Stimulated activated CD4-positive, alpha-beta T cell treated with anti-CD3 and anti-CD28 coated beads, Interleukin-1b, Interleukin-23, amount 100 ng/mL, for 48 hours (primary cell): ENCODE measurements at regions not wholly inside any gene's neighbourhood (a gene's known extent, or its start where the extent isn't known, plus 50 kb on each side); places are given as distances from the start of the nearest gene placed in this dataset.

Experiments used
- DNase-seq: peaks from one replicate; pipeline ENCODE4 v3.0.0-alpha.2; 2020

- no peak for DNase-seq
These were observed 567.5 kb upstream of the SORCS1 start for GRCh38 chr10:107732045-107732444.

DNA sequence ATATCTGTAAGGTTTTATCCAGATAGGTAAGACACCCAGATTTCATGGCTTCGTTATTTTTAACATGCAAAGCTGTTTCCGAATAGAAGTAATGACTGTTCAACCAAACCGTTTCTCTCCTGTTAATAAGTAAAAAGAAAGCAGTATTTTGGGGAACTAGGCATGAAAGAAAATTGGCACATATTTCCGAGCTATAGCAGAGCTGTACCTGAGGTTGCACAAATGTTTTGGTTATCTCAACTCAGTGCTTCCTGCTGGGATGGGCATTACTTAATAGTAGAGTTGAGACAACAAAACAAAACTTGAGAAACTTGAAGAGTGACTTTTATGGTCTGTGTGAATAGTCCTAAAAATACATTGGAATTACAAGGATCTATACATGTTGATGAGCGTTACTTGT is 564.3 kb upstream of the SORCS1 start:
- DNase-seq, result no peak

DNA sequence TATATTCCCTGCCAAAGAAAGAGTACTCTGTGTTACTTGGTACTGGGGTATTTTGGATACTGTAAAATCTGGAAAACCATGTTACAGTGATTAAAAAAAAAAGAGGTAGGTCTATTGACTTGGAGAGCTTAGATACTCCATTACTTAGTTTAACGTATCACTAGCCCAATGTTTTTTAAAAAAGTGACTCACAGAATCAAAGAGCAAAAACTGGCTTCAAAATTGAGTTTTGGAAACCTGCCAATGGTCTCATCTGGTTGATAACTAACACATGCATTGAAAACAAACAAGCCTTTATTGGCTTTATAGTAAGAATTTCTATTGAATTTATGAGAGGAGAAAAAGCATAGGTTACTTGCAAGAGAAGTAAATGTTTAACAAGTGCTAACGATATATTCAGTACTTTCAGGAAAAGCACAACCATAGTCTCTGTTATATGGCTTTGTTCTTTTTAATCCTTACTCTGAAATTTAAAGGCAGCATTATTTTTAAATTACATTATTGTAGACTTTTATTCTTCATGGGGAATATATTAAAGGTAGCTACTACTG is 563.3 kb upstream of the SORCS1 start:
- DNase-seq, result no peak

DNA sequence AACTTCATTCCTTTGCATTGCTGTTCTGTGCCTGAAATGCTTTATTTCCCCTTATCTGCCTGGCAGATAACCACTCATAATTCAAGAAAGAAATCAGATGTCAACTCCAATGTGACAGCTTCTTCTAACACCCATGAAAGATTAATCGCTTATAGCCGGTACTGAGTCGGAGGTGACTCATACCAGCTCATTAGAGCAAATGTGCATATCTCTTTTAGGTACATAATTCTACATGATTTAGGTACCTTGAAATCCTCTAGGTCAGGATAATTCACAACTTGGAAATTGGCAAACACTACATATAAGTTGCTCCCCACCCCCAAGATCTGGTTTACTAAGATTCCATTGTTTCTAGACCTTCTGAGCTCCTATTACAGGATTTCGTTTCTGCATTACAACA is 554.4 kb upstream of the SORCS1 start:
- no peak for DNase-seq

GRCh38 chr10:107717046-107717445 is 552.5 kb upstream of the SORCS1 start:
- no peak for DNase-seq

DNA sequence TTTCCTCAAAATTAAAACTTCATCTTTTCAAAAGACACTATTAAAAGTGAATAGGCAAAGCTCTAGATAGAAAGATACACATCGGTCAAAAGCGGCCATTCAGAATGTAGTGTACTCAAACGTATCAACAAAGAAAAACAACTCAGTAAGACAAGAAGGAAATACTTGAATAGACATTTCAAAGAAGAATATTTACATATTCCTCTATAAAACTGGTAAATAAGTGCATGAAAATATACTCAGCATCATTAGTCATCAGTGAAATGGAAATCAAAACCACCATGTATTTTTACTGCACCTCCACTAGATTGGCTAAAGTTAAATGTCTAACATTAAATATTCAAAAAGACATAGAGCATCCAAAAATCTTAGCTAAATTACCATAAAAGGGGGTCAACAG is 551.1 kb upstream of the SORCS1 start:
- DNase-seq, result no peak

DNA sequence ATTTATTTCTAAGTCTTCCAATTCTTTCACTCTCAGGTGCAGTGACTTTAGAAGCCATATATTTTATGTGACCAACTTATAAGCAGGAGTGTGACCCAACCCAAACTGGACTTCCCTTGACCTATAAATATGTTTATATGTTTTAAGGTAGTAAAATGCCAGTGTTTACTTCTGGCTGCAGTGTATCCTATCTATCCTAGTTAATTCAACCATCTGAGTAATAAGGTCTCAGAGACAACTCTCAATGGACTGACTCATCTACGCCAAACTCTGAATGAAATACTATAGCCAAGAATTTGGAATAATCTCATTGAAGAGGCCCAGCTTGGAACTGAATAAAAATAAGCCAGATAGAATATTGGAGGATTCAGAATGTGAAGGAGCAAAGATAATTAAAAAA is 544.5 kb upstream of the SORCS1 start:
- no peak for DNase-seq

DNA sequence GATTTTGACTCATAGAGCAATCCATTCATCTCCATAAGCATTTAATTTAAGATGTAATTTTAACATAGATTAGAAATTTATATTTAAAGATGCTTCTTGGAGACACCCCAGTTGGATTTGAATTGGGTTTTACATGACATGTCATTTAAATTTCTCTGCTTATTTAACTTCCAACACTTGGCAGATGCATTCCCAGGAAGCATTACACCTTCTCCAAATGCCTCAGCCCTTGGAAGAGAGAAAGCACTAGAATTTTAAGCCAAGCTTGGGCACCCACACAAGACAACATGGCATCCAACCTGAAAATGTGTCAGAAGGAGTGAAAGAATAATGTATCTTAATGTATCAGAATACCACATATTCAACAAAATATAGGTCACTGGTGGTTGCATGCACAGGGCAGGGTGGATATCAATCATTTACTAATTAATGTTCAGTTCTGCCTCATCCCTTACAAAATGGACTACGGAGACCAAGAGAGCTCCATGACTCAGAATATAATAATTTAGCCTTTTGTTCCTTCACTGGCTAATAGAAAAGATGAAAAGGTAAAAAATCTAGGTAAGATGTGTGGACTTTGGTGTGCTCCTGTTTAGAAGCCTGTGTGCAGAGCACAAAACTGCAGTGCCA is 541.7 kb upstream of the SORCS1 start:
- DNase-seq, result no peak

DNA sequence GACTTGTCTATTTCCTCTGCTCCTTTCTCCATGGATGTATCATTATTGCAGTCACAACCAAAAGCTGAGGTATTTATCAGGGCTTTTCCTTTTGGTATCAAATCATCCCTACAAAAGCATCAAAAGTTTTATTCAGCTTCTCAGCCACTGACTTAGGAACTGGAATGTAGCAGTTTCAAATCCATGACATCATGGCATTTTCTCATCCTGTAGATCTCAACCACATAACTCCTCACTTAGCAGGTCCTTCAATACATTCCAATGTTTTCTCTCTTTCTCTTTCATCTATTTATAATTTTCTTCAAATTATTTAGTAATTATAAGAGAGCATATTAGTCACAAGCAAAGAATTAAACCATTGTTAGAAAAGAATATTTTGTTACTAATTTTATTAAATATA is 537.4 kb upstream of the SORCS1 start:
- DNase-seq, result no peak

GRCh38 chr10:107692072-107692471 is 527.6 kb upstream of the SORCS1 start:
- no peak for DNase-seq

GRCh38 chr10:107689323-107689722 is 524.8 kb upstream of the SORCS1 start:
- DNase-seq, result no peak

GRCh38 chr10:107687701-107688100 is 523.2 kb upstream of the SORCS1 start:
- DNase-seq, result no peak

DNA sequence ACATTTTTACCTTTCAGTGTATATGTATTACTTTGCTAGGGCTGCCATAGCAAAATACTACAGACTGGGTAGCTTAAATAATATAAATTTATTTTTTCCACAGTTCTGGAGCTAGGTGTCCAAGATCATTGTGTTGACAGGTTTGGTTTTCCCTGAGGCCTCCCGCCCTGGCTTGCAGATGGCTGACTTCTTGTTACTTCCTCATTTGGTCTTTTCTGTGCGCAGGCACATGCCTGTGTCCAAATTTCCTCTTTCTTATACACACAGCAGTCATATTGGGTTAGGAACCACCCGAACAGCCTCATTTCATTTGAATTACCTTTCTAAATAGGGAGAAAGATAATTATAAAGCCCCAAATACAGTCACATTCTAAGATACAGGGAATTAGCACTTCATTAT is 521.6 kb upstream of the SORCS1 start:
- DNase-seq, result no peak

GRCh38 chr10:107671960-107672359 is 507.5 kb upstream of the SORCS1 start:
- DNase-seq, result no peak

DNA sequence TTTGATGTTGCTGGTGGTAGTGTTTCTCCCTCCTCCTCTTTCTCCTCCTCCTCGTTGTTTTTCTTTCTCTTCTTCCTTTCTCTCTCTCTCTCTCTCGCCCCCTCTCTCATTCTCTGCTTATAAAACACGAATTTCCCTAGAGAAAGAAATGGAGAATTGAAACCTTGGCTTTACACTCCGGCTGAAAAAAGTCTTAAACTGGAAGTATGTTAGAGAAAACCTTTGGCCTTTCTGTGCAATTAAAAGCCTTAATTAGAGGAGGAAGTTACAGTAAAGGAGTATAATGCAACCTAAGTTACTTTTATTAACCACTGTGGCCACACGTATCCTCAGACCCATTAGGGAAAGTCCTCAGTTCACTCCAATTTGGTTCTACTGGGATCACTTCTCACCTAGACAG is 501.7 kb upstream of the SORCS1 start:
- DNase-seq, result no peak

DNA sequence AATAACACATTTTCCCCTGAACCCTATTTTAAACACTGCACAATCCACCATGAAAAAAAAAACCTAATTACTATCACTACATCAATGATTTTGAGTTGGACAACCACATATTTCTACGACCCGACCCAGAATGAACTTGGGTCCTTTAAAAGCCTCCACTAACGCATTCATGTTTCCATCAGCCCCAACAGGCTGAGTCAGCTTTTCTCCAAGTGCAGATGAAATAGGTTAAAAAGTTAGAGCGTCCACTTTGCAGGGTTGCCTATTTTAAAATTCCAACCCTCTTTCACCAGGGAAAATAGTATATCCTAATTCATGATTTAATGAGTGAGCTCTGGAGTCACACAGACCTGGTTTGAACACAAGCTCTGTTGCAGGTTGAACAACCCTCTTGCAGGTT is 501.0 kb upstream of the SORCS1 start:
- DNase-seq, result no peak

DNA sequence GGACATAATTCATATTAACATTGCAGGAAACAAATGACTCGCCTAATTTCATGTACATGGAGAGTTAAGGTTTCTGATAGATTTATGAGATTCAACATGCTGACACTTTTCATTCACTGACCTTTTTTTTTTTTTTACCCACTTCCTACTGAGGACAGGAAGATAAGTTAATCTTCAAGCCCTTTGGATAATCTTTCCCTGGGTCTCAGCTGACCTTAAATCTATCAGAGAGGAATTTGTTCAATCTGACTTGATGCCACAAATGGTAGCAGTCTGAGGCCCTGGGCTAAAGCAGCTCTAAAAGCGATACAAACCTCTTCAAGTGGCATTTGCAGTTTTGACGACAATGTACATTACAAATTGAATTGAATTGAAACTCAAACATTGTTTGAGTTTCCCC is 493.3 kb upstream of the SORCS1 start:
- no peak for DNase-seq

DNA sequence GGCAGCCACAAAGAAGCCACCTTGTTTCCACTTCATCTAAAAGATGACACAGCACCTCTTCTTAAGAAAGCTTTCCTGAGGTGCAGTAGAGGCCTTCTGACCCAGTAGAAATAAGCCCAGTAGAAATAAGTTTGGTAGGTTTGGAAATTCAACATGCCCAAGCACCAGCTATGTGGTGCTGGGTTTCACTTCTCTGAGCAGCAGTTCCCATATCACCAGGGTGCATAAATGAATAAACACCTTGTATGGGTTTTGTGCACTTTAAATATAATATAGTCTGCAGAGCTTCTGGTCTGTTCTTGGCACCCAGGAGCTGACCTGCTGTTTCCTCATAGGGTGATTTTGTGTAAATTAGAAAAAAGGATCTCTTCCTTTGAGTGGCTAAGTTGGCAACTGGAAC is 492.4 kb upstream of the SORCS1 start:
- DNase-seq, result no peak

GRCh38 chr10:107653832-107654287 is 489.4 kb upstream of the SORCS1 start:
- DNase-seq, result no peak

- DNase-seq, result no peak
These were observed 486.4 kb upstream of the SORCS1 start for GRCh38 chr10:107650939-107651338.

DNA sequence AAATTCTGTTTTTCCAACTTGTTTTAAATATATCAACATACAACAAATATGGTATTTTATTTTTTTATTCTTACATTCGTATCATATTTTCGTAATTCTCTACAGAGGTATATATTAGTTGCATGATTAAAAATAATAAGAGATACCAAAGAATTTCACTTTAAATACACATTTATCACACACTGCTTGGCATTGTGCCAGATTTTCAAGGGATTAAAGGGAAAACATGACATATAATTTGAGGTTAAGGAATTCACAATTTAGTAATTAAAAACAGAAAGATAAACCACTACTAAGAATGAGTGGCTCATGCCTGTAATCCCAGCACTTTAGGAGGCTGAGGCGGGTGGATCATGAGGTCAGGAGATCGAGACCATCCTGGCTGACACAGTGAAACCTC is 484.7 kb upstream of the SORCS1 start:
- DNase-seq, result no peak

GRCh38 chr10:107647462-107647861 is 483.0 kb upstream of the SORCS1 start:
- DNase-seq, result no peak

DNA sequence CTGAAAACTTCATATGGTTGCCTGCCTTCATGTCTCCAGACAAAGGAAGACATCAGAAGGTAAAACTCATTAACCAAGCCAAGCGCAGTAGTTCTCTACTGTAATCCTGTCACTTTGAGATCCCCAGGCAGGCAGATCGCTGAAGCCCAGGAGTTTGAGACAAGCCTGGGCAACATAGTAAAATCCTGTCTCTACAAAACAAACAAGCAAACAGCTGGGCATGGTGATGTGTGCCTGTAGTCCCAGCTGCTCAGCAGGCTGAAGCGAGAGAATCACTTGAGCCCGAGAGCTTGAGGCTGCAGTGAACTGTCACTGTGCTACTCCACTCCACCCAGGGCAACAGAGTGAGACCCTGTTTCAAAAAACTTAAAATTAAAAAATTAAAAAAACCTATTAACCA is 467.4 kb upstream of the SORCS1 start:
- no peak for DNase-seq

DNA sequence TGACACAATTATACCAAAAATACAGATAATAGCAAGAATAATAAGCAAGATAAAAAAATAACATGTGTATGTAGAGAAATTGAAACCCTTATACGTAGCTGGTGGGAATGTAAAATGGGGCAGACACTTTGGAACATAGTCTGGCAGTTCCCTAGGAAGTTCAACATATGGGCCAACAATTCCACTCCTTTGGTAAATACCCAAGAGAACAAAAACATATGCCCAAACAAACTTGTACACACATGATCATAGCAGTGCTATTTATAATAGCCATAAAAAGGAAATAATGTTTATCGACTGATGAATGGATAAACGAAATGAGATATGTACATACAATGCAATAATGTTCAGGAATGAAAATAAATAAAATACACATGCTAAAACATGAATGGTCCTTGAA is 462.4 kb upstream of the SORCS1 start:
- no peak for DNase-seq

DNA sequence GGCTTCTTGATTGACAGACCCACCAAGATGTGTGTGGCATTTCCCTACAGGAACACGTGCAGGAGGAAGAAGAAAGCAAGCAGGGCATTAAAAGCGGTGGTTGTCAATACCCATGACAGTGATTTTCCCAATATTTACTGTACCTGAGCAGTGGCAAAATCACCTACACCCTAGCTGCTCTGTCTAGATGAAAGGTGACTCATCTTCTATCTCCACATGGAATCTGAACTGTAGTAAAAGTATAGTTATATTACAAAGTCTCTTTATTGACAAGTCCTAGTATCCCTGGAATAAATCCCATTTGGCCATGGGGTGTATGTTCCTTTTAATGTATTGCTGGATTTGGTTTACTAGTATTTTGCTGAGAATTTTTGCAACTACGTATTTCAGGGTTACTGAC is 458.8 kb upstream of the SORCS1 start:
- DNase-seq, result no peak
